GM12801 (cell line): ENCODE measurements at regions not wholly inside any gene's neighbourhood (a gene's known extent, or its start where the extent isn't known, plus 50 kb on each side); places are given as distances from the start of the nearest gene placed in this dataset.

Source experiments
- CTCF ChIP-seq: IDR thresholded peaks from one replicate; pipeline ENCODE4 v1.5.1; 2011; ENCODE audit warnings: control low read depth; ENCODE audit not compliant: insufficient read length; ENCODE audit errors: extremely low read depth

DNA sequence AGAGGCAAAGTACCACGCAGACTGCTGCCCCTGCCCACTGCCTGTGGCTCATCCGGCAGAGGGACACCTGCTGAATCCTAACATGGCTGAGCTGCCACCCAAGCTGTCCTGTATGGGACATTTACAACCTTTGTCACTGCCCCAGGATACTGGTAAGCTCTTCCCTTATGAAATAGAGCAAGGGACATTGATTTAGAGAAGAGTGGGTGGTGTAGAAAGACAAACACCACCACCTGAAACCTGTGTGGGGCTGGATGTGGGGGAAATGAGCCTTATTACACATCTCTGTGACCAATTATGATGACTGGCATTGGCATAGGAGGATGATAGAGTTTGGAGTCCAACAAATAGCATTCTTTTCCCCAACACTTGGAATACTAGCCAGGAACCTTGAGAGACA, 81.2 kb upstream of the GZMB start:
- TF ChIP-seq CTCF = no peak

DNA sequence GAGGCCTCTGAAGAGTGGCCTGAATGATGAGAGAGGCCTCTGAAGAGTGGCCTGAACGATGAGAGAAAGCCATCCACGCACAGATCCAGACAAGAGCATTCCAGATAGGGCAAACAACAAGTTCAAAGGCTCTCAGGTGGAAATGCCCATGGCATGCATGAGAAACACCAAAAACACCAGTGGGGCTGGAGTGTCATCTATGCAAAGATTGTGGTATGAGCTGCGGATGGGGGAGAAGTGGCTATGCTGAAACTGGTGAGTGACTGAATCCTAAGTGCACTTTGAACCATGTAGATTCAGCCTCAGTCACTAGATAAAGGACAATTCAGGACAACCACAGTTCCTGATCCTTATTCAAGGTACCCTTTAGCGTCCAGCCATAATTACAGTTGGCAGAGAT, 79.4 kb upstream of the GZMB start:
- no peak for TF ChIP-seq CTCF

DNA sequence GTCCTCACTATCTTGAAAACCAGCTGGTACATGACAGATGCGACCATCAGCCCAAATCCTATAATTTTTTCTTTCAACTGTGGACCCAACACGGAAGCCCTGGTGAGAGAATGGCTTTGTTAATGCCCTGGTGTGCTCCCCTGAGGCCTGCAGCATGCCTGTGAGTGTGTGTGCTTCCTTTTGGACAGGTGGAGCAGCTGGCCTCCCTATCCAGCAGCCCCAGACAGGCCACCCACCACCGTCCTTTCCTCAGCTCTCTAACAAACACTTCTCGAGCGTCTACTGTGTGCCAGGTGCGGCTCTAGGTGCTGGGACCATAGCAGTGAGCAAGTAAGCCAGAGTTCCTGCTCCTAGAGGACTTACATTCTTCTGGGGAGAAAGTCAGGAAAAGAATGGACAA, 78.9 kb upstream of the GZMB start:
- TF ChIP-seq CTCF = no peak

DNA sequence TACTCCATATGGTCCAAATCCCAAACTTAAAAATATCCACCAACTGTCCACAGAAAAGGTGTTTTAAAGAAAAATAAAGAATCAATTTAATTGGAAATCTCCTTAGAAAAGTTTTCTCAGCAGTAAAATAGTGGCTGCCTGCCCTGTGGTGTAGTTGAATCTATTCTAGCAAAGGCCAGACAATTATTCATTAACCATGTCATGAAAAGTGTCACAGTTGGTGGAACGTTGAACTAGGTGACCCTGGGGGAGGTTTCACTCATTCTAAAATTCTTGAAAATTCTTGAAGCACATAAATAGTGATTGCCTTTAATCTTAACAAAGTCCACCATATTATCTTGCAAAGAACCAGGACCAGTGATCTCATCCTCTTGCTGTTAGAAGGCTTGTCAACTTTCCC, 78.4 kb upstream of the GZMB start:
- no peak for TF ChIP-seq CTCF

DNA sequence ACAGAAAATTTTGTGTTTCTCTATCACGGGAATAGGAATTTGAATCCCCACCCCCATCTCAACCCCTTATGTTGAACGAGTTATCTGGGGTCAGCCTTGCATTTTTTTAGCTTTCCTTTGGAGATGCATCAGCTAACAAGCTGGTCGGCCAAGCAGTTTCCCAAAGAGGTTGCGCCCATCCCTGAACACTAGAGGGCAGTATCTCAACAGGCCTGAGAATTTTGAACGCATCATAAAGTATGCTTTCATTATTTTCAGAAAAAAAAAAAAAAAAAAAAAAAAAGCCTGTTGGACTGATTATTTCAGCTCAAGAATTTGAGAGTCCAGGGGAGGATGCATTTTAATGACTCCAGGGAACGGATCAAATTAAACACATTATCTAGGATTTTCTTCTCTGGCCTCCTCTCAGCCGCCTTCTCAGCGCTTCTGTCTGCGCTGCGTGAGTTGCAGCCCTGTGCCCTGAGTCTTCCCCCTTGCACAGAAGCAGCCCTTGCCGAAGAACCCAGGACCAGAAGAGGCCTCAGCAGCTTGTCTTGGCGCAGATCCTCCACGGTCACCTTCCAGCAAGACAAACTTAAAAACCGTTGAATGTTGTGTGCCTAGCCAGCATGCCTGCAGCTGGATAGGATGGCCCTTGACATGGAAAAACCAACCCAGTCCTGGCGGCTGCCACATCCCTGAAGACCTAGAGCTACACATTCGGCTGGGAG, 76.6 kb upstream of the GZMB start:
- TF ChIP-seq CTCF = peak; percentile 31

- TF ChIP-seq CTCF = no peak
Measured at GRCh38 chr14:24708684-24709083, 74.7 kb upstream of the GZMB start.

DNA sequence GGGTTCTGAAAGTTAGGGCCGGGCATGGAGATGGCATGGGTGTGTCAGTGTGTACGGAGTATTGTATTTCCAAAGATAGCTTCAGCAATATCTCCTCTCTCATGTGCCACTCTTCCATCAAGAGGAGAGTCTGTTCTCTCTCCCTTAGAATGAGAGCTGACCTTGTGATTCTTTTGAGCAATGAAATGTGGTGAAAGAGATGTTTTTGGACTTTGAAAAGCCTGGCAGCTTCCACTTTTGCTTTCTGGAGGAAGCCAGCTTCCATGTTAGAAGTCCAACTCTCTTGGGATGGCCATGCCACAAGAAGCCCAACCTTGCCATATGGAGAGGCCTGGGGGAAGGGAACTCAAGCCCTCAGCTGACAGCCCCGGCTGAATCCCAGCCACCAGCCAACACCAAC, 72.4 kb upstream of the GZMB start:
- no peak for TF ChIP-seq CTCF

GRCh38 chr14:24705840-24706239, 71.8 kb upstream of the GZMB start:
- no peak for TF ChIP-seq CTCF
